Astrocyte of the hippocampus (primary cell): ENCODE measurements at regions not wholly inside any gene's neighbourhood (a gene's known extent, or its start where the extent isn't known, plus 50 kb on each side); places are given as distances from the start of the nearest gene placed in this dataset.
"Not testable (repeated sequence)": the region's sequence is repeated elsewhere in the genome, so short reads cannot be mapped to it uniquely, and the experiment has no call there.

Experiments
- DNase-seq: peaks from one replicate; pipeline ENCODE4 v3.0.0; 2011; ENCODE audit warnings: low read depth, low spot score

- DNase-seq: no peak
Observed at GRCh38 chr18:75857558-75857957, 430.1 kb upstream of the SMIM21 start.

- no peak for DNase-seq
Observed at GRCh38 chr18:75854808-75855207, 427.3 kb upstream of the SMIM21 start.

GRCh38 chr18:75854174-75854573 lies 426.7 kb upstream of the SMIM21 start:
- no peak for DNase-seq

- no peak for DNase-seq
Observed at GRCh38 chr18:75846321-75846720, 418.8 kb upstream of the SMIM21 start.

- no peak for DNase-seq
Observed at GRCh38 chr18:75845413-75845812, 417.9 kb upstream of the SMIM21 start.

- no peak for DNase-seq
Observed at GRCh38 chr18:75844146-75844545, 416.6 kb upstream of the SMIM21 start.

- no peak for DNase-seq
Observed at GRCh38 chr18:75840131-75840530, 412.6 kb upstream of the SMIM21 start.

- not testable (repeated sequence) for DNase-seq
Observed at GRCh38 chr18:75839686-75840085, 412.2 kb upstream of the SMIM21 start.

- no peak for DNase-seq
Observed at GRCh38 chr18:75839041-75839440, 411.5 kb upstream of the SMIM21 start.

- no peak for DNase-seq
Observed at GRCh38 chr18:75837316-75837715, 409.8 kb upstream of the SMIM21 start.

GRCh38 chr18:75836516-75836915 lies 409.0 kb upstream of the SMIM21 start:
- no peak for DNase-seq

GRCh38 chr18:75831960-75832359 lies 404.5 kb upstream of the SMIM21 start:
- DNase-seq: no peak

GRCh38 chr18:75830828-75831227 lies 403.3 kb upstream of the SMIM21 start:
- no peak for DNase-seq

- no peak for DNase-seq
Observed at GRCh38 chr18:75829091-75829490, 401.6 kb upstream of the SMIM21 start.

- DNase-seq: no peak
Observed at GRCh38 chr18:75828379-75828778, 400.9 kb upstream of the SMIM21 start.

GRCh38 chr18:75827751-75828287 lies 400.3 kb upstream of the SMIM21 start:
- DNase-seq: peak; percentile 20

- no peak for DNase-seq
Observed at GRCh38 chr18:75824661-75825060, 397.2 kb upstream of the SMIM21 start.

- no peak for DNase-seq
Observed at GRCh38 chr18:75823471-75823870, 396.0 kb upstream of the SMIM21 start.

GRCh38 chr18:75818383-75818782 lies 390.9 kb upstream of the SMIM21 start:
- no peak for DNase-seq

GRCh38 chr18:75815767-75816166 lies 388.3 kb upstream of the SMIM21 start:
- DNase-seq: no peak

GRCh38 chr18:75812761-75813160 lies 385.3 kb upstream of the SMIM21 start:
- DNase-seq: no peak

- DNase-seq: peak; percentile 63
Observed at GRCh38 chr18:75810961-75811551, 383.6 kb upstream of the SMIM21 start.

GRCh38 chr18:75810516-75810915 lies 383.0 kb upstream of the SMIM21 start:
- peak; percentile 27 for DNase-seq

GRCh38 chr18:75809926-75810255 lies 382.4 kb upstream of the SMIM21 start:
- no peak for DNase-seq
